Spleen (tissue), 7 donors: ENCODE measurements at regions not wholly inside any gene's neighbourhood (a gene's known extent, or its start where the extent isn't known, plus 50 kb on each side); places are given as distances from the start of the nearest gene placed in this dataset.

ENCODE experiments used
- POLR2A ChIP-seq, 3 donors: fragments of 450-650 bp; IDR thresholded peaks; one replicate each; pipeline ENCODE4 v1.5.1; 2017; ENCODE audit warnings: antibody characterized with exemption in 3 of 3, mild to moderate bottlenecking in 1 of 3
- POLR2AphosphoS5 ChIP-seq, 3 donors: sonication (generic); formaldehyde crosslinking; IDR thresholded peaks; one replicate each; pipeline ENCODE4 v1.5.1; 2017; ENCODE audit warnings: antibody characterized with exemption in 3 of 3
- TF ChIP-seq, protein P1 (sequence below), 11 experiments: fragments of 200-600 bp in 7 of 11; fragments of 450-650 bp in 4 of 11; sonication (generic) in 4 of 11; IDR thresholded peaks in 8 of 11; conservative IDR thresholded peaks in 3 of 11; 1 replicate in 7 of 11; 2 replicates in 4 of 11; pipeline versions ENCODE4 v1.4.0 to v1.8.0; 2016 to 2021; ENCODE audit warnings: antibody characterized with exemption in 11 of 11, inconsistent platforms in 4 of 11, mild to moderate bottlenecking in 1 of 11
- donor health status: DM: no; HTN: no; CAD: no; lungs with moderate emphysema.
- donor health status: DM: no; HTN: no; CAD: no.
- donor health status: DM: no; HTN: no; CAD: no.

DNA sequence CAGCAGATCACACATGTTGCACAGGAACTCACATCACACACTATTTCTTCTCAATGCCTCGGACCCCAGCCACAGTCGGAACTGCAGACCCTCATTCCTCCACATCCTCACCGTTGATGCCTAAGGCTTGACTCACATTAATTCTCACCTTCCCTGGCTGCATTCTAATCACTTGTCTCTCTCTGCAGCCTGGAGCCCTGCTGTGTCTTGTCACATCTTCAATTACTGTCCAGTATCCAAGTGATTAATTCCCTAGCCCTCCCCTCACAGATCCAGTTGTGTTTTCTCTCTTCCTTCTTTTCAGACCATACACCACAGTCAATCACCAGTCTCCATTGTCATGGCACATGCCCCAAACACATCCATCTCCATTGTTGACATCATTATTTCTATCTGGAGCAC, 592.4 kb upstream of the IGFBP3 start:
- TF ChIP-seq POLR2A (IDR thresholded peaks at IDR 0.05) (no peak), POLR2AphosphoS5 (IDR thresholded peaks at IDR 0.05) (no peak)
- TF ChIP-seq, protein P1, sequence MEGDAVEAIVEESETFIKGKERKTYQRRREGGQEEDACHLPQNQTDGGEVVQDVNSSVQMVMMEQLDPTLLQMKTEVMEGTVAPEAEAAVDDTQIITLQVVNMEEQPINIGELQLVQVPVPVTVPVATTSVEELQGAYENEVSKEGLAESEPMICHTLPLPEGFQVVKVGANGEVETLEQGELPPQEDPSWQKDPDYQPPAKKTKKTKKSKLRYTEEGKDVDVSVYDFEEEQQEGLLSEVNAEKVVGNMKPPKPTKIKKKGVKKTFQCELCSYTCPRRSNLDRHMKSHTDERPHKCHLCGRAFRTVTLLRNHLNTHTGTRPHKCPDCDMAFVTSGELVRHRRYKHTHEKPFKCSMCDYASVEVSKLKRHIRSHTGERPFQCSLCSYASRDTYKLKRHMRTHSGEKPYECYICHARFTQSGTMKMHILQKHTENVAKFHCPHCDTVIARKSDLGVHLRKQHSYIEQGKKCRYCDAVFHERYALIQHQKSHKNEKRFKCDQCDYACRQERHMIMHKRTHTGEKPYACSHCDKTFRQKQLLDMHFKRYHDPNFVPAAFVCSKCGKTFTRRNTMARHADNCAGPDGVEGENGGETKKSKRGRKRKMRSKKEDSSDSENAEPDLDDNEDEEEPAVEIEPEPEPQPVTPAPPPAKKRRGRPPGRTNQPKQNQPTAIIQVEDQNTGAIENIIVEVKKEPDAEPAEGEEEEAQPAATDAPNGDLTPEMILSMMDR (IDR thresholded peaks at IDR 0.05 in 8 of 11, conservative IDR thresholded peaks at IDR 0.05 in 3 of 11), result no peak
